SK-N-SH (cell line): ENCODE measurements at regions not wholly inside any gene's neighbourhood (a gene's known extent, or its start where the extent isn't known, plus 50 kb on each side); places are given as distances from the start of the nearest gene placed in this dataset.

Experiments
- CTCF ChIA-PET: fragments of 300-600, 350-600 bp; formaldehyde crosslinking; extraction: SDS; loops from one replicate; lab custom pipeline; 2021; lab: Yijun Ruan, JAX
- POLR2A ChIA-PET: fragments of 350-600 bp; sonication (Branson Sonifier 250); formaldehyde crosslinking; extraction: SDS; loops from one replicate; lab custom pipeline; 2020; ENCODE audit warnings: antibody characterized with exemption, inconsistent platforms; lab: Yijun Ruan, JAX
- DNase-seq: peaks from one replicate; pipeline ENCODE4 v3.0.0; 2012
- H2AFZ ChIP-seq: fragments of 200-600 bp; sonication (generic); 2 replicates; pipeline ENCODE4 v1.8.1; 2016; ENCODE audit warnings: antibody characterized with exemption, mild to moderate bottlenecking, low read depth
- H3F3A ChIP-seq: fragments of 200-600 bp; sonication (generic); replicated peaks from 2 replicates; pipeline ENCODE3; 2016; ENCODE audit warnings: antibody characterized with exemption, mild to moderate bottlenecking; ENCODE audit not compliant: insufficient read depth
- H3K27ac ChIP-seq, 2 experiments: fragments of 200-500 bp in 1 of 2; fragments of 200-600 bp in 1 of 2; sonication (Bioruptor generic) in 1 of 2; sonication (generic), shearing (Covaris generic) in 1 of 2; 2 replicates each; pipeline versions ENCODE4 v1.5.1 to v1.6.1; 2014 to 2016; ENCODE audit warnings: low read depth in 2 of 2, inconsistent platforms in 1 of 2, low read length in 1 of 2, mild to moderate bottlenecking in 1 of 2, mixed read lengths in 1 of 2
- H3K27me3 ChIP-seq: fragments of 200-600 bp; sonication (generic), shearing (Covaris generic); 2 replicates; pipeline ENCODE4 v1.6.1; 2016; ENCODE audit warnings: mixed run types; ENCODE audit not compliant: insufficient read depth
- H3K36me3 ChIP-seq, 2 experiments: fragments of 200-500 bp in 1 of 2; fragments of 200-600 bp in 1 of 2; sonication (Bioruptor generic) in 1 of 2; sonication (generic) in 1 of 2; replicated peaks in 1 of 2; 2 replicates each; pipeline versions ENCODE3 to v1.5.1; 2014 to 2016; ENCODE audit warnings: low read length in 1 of 2, mild to moderate bottlenecking in 1 of 2; ENCODE audit not compliant: insufficient read depth in 2 of 2, control insufficient read depth in 1 of 2
- H3K4me1 ChIP-seq, 2 experiments: fragments of 200-500 bp in 1 of 2; fragments of 200-600 bp in 1 of 2; sonication (Bioruptor generic) in 1 of 2; sonication (generic), shearing (Covaris generic) in 1 of 2; 2 replicates each; pipeline versions ENCODE4 v1.5.1 to v1.6.1; 2014 to 2016; ENCODE audit warnings: low read depth in 1 of 2, low read length in 1 of 2, mixed run types in 1 of 2; ENCODE audit not compliant: insufficient read depth in 2 of 2, control insufficient read depth in 1 of 2
- H3K4me2 ChIP-seq: fragments of 200-600 bp; sonication (generic), shearing (Covaris generic); 2 replicates; pipeline ENCODE4 v1.6.1; 2017; ENCODE audit warnings: mixed run types
- H3K4me3 ChIP-seq, 2 experiments: fragments of 200-500 bp in 1 of 2; fragments of 200-600 bp in 1 of 2; sonication (Bioruptor generic) in 1 of 2; sonication (generic), shearing (Covaris generic) in 1 of 2; 2 replicates each; pipeline versions ENCODE4 v1.5.1 to v1.8.1; 2014 to 2016; ENCODE audit warnings: low read depth in 2 of 2, inconsistent platforms in 1 of 2, low read length in 1 of 2, mild to moderate bottlenecking in 1 of 2, mixed read lengths in 1 of 2, moderate library complexity in 1 of 2
- H3K79me2 ChIP-seq: fragments of 200-600 bp; sonication (generic); 2 replicates; pipeline ENCODE4 v1.8.1; 2017; ENCODE audit warnings: mild to moderate bottlenecking; ENCODE audit not compliant: insufficient read depth
- H3K9ac ChIP-seq: fragments of 200-600 bp; sonication (generic); 2 replicates; pipeline ENCODE4 v1.6.1; 2017; ENCODE audit warnings: mixed run types
- H3K9me2 ChIP-seq: fragments of 200-600 bp; sonication (generic); 2 replicates; pipeline ENCODE4 v1.6.1; 2017; ENCODE audit warnings: mixed run types
- H3K9me3 ChIP-seq: fragments of 200-600 bp; sonication (generic); 2 replicates; pipeline ENCODE4 v1.6.1; 2017; ENCODE audit warnings: mixed run types, mild to moderate bottlenecking, moderate library complexity
- H4K20me1 ChIP-seq: fragments of 200-600 bp; sonication (generic); 2 replicates; pipeline ENCODE4 v1.6.1; 2017; ENCODE audit warnings: mild to moderate bottlenecking, mixed run types; ENCODE audit not compliant: insufficient read depth
- CTCF ChIP-seq: fragments of 200-600 bp; sonication (generic); IDR thresholded peaks from 2 replicates; pipeline ENCODE4 v1.6.1; 2017; ENCODE audit warnings: antibody characterized with exemption, mild to moderate bottlenecking, moderate library complexity
- EZH2phosphoT487 ChIP-seq: fragments of 200-600 bp; sonication (generic); IDR thresholded peaks from 2 replicates; pipeline ENCODE4 v1.6.1; 2017; ENCODE audit warnings: low read depth, mixed run types, mild to moderate bottlenecking, antibody characterized with exemption, moderate library complexity, borderline replicate concordance
- JUND ChIP-seq: IDR thresholded peaks from 2 replicates; pipeline ENCODE4 v1.4.0; 2012
- MEF2A ChIP-seq: IDR thresholded peaks from 2 replicates; pipeline ENCODE4 v1.4.0; 2012; ENCODE audit warnings: low read depth, borderline replicate concordance
- NFIC ChIP-seq: IDR thresholded peaks from 2 replicates; pipeline ENCODE4 v1.4.0; 2012; ENCODE audit warnings: borderline replicate concordance
- RAD21 ChIP-seq: IDR thresholded peaks from 2 replicates; pipeline ENCODE4 v1.6.1; 2012; ENCODE audit warnings: mild to moderate bottlenecking, low read length
- REST ChIP-seq: IDR thresholded peaks from 2 replicates; pipeline ENCODE4 v1.6.1; 2012; ENCODE audit warnings: mild to moderate bottlenecking, low read depth, low read length, moderate library complexity
- SMC3 ChIP-seq: IDR thresholded peaks from 2 replicates; pipeline ENCODE4 v1.6.1; 2012; ENCODE audit warnings: low read depth, low read length, improper control_type of control experiment
- TAF1 ChIP-seq: IDR thresholded peaks from 2 replicates; pipeline ENCODE4 v1.6.1; 2012; ENCODE audit warnings: low read depth, mild to moderate bottlenecking, low read length, moderate library complexity, borderline replicate concordance
- TCF12 ChIP-seq: IDR thresholded peaks from 2 replicates; pipeline ENCODE4 v1.4.0; 2012
- WGBS: methylation state at CpG from one replicate; pipeline ENCODE4 v1.1.6; 2017; ENCODE audit warnings: low lambda C conversion rate; 5-methylcytosine and 5-hydroxymethylcytosine counted together

- no peak for TF ChIP-seq RAD21
These were observed 1418.5 kb downstream of the PLA2G4A start (continued) for GRCh38 chr1:188247255-188247654.

- no peak overlapping the region for H3K4me2 ChIP-seq
- no peaks in the 10 kb centered on the region for H3K9me3 ChIP-seq
- no peaks in the 10 kb centered on the region; the same call in 1 of the 2 replicates for H3K9me2 ChIP-seq
- H3K79me2 ChIP-seq, result no peaks in the 10 kb centered on the region
- ChIA-PET POLR2A (no interaction called here), CTCF (no interaction called here)
- DNase-seq, result no peak
- no peak overlapping the region for H3K4me3 ChIP-seq
- no peak overlapping the region for H2AFZ ChIP-seq
- H4K20me1 ChIP-seq, result no peaks in the 10 kb centered on the region
- no peak overlapping the region for H3K9ac ChIP-seq
- no peaks in the 10 kb centered on the region for H3F3A ChIP-seq
- H3K4me1 ChIP-seq, result no peaks in the 10 kb centered on the region
- no peaks in the 10 kb centered on the region for H3K36me3 ChIP-seq
- TF ChIP-seq REST (no peak), NFIC (no peak), MEF2A (no peak), TCF12 (no peak), CTCF (no peak), JUND (no peak), EZH2phosphoT487 (no peak)
- no peak overlapping the region for H3K27ac ChIP-seq
- H3K27me3 ChIP-seq, result no peaks in the 10 kb centered on the region
- WGBS, result 96% methylated on average over 2 of the region's 2 CpGs
These were observed 1421.1 kb downstream of the PLA2G4A start for GRCh38 chr1:188249811-188250210.

- 93% methylated on average over 1 of the region's 1 CpG for WGBS
- Histone ChIP-seq H3K4me1 (no peaks in the 10 kb centered on the region), H3K27me3 (no peaks in the 10 kb centered on the region)
These were observed 1422.3 kb downstream of the PLA2G4A start for GRCh38 chr1:188251036-188251435.

More at GRCh38 chr1:188251036-188251435, 1422.3 kb downstream of the PLA2G4A start:
- TF ChIP-seq REST (no peak), RAD21 (no peak), TAF1 (no peak), SMC3 (no peak)
- no peak overlapping the region for H3K9ac ChIP-seq
- no peak for DNase-seq
- H4K20me1 ChIP-seq, result no peaks in the 10 kb centered on the region
- no peak overlapping the region for H3K4me2 ChIP-seq
- H3K9me2 ChIP-seq, result no peaks in the 10 kb centered on the region
- POLR2A ChIA-PET, result no interaction called here
- no peaks in the 10 kb centered on the region for H3F3A ChIP-seq
- no peak overlapping the region for H3K27ac ChIP-seq
- H2AFZ ChIP-seq, result no peak overlapping the region
- H3K36me3 ChIP-seq, result no peaks in the 10 kb centered on the region
- CTCF ChIA-PET, result no interaction called here
- no peaks in the 10 kb centered on the region for H3K9me3 ChIP-seq
- no peaks in the 10 kb centered on the region for H3K79me2 ChIP-seq
- H3K4me3 ChIP-seq, result no peak overlapping the region
